GM10248 (cell line): ENCODE measurements at regions not wholly inside any gene's neighbourhood (a gene's known extent, or its start where the extent isn't known, plus 50 kb on each side); places are given as distances from the start of the nearest gene placed in this dataset.

Experiments used
- CTCF ChIA-PET: fragments of 300-600 bp; sonication (Branson Sonifier 250); formaldehyde crosslinking; extraction: SDS; loops from one replicate; lab custom pipeline; 2021; ENCODE audit warnings: antibody characterized with exemption; lab: Yijun Ruan, JAX
- POLR2A ChIA-PET: fragments of 350-650 bp; sonication (Branson Sonifier 250); formaldehyde crosslinking; extraction: SDS; loops from one replicate; lab custom pipeline; 2020; ENCODE audit warnings: antibody characterized with exemption; lab: Yijun Ruan, JAX
- DNase-seq: peaks from one replicate; pipeline ENCODE4 v3.0.0; 2012; ENCODE audit errors: extremely low spot score
- TF ChIP-seq, protein P1 (sequence below): IDR thresholded peaks from 2 replicates; pipeline ENCODE4 v1.5.1; 2012; ENCODE audit warnings: mild to moderate bottlenecking, low read depth; ENCODE audit errors: extremely low read depth, missing control alignments, control extremely low read depth

DNA sequence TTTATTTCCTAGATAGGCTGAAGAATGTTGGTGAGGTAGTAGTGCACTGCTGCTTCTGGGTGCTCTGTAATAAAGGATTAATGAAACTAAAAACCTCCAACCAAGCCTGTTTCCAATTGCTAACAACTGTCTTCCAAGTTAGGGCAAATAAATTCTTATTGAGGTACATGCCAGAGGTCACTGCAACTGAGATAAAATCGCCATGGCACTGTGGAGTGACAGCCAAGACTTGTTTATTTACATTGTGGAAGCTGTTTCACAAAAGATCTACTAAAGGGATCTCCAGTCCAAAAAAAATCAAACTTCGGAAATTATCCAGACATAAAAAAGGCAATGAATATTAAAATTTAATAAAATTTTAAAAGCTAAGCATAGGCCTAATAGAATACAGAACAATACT, 65.2 kb downstream of the HYCC1 start:
- CTCF ChIA-PET, result interaction anchor here (1.2 kb wide), 1 partner anchor 12 kb away, joined by 4 read pairs; no protein-coding TSS in a partner anchor
- no peak for DNase-seq
- TF ChIP-seq, protein P1, sequence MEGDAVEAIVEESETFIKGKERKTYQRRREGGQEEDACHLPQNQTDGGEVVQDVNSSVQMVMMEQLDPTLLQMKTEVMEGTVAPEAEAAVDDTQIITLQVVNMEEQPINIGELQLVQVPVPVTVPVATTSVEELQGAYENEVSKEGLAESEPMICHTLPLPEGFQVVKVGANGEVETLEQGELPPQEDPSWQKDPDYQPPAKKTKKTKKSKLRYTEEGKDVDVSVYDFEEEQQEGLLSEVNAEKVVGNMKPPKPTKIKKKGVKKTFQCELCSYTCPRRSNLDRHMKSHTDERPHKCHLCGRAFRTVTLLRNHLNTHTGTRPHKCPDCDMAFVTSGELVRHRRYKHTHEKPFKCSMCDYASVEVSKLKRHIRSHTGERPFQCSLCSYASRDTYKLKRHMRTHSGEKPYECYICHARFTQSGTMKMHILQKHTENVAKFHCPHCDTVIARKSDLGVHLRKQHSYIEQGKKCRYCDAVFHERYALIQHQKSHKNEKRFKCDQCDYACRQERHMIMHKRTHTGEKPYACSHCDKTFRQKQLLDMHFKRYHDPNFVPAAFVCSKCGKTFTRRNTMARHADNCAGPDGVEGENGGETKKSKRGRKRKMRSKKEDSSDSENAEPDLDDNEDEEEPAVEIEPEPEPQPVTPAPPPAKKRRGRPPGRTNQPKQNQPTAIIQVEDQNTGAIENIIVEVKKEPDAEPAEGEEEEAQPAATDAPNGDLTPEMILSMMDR, result no peak
- POLR2A ChIA-PET, result interaction anchor here (0.5 kb wide), 1 partner anchor 127 kb away, joined by 4 read pairs; no protein-coding TSS in a partner anchor

DNA sequence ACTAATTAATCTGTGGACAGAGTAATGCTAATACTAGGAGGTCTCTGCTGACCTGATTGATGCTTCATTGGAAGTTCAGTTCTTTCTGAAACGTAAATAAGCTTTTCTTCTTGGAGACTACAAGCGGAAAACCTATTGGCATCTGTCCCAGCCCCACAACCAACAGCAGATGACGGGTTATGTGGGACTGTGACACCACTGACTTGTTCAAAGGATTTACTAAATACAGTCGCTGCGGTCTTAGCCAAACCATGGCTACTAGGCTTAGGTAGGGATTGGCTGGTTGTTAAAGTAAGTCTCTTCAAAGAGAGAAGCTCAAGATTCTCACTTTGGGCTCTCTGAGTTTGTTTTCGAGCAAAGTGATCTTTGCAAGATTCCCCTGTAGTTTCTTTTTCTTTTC, 68.3 kb downstream of the HYCC1 start:
- TF ChIP-seq, protein P1, result no peak
- CTCF ChIA-PET, result interaction anchor here (1.1 kb wide), 1 partner anchor 79 kb away, joined by 3 read pairs; no protein-coding TSS in a partner anchor
- no peak for DNase-seq
- POLR2A ChIA-PET, result no interaction called here

DNA sequence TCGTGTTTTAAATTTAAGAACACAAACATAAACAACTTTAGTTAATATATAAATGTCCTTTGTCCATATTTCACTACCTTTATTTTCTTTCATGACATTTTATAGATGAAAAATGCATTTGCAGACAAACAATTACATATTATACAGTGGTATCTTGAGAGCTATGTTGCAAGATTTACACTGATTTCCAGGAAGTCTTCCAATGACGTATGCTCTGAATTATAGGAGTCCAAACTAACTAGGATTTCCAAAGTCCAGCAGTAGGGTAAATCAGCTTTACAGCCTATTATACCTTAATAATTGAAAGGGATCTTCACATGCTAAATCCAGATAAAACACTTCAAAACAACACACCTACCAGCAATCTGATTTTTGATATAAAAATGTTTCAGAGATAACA, 69.4 kb downstream of the HYCC1 start:
- CTCF ChIA-PET, result interaction anchor here (0.9 kb wide), 1 partner anchor 16 kb away, joined by 3 read pairs; no protein-coding TSS in a partner anchor

DNA sequence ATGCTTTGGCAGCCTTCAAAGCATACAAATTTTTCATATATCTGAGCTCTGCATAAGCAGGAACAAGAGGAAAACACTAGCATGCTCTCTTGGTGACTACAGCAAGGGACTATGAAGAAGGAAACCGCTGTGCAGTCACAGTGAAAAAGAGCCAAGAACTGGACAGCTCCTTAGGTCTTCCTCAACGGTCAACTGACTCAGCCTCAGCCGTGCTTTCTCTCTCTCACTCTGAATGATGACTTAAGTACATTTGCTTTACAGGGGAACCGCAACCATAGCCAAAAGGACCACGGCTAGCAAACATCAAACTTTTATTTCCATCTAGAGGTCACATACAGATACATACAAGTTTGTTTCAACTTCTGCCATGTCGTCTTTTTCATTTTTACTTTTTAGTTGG, 69.9 kb downstream of the HYCC1 start:
- TF ChIP-seq, protein P1, result no peak
- ChIA-PET CTCF (interaction anchor here (0.9 to 1.9 kb wide), 3 partner anchors 9 to 17 kb away, joined by 3 to 5 read pairs (median 3); no protein-coding TSS in a partner anchor), POLR2A (no interaction called here)
- DNase-seq, result no peak

More for the DNA sequence above, 69.4 kb downstream of the HYCC1 start:
- POLR2A ChIA-PET, result no interaction called here
- no peak for DNase-seq
- TF ChIP-seq, protein P1, result no peak

DNA sequence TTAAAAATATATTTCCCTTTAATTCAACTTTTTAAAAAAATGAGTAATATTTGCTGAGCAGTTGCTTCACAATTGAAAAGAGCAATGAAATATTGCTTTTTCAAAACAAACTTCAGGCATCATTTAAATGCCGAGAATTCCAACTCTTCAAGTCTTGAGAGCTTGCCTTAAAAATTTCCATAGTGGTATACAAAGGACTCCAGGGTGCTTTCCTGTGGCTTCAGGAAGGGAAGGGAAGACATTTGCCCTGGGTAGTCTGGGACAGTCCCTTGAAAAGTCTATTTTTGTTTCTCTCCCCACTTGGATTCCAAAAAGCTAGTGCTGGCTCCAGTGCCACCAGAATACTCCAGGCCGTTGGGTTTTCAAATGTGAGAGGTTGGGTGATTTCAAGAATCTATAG, 71.7 kb downstream of the HYCC1 start:
- ChIA-PET POLR2A (no interaction called here), CTCF (interaction anchor here (1.9 kb wide), 1 partner anchor 17 kb away, joined by 5 read pairs; no protein-coding TSS in a partner anchor)
- TF ChIP-seq, protein P1, result no peak
- no peak for DNase-seq

DNA sequence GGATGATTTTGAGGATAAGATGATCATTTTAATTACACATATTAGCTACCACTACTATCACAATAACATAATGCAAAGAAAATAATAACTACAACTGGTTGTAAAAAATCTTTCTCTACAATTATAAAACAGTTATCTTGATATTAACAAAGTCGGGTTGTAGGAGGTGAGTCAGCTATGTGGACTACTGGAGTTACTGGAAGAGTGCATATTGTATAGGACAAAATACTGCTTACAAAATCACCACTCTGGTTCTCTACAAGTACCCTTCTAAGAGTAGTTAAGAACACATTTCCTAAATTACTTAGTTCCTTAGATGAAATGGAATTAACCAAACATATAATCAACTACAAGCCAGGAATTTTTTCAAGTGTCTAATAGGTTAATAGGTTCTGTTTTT, 74.1 kb downstream of the HYCC1 start:
- TF ChIP-seq, protein P1, result no peak
- no peak for DNase-seq
- CTCF ChIA-PET, result interaction anchor here (1.1 to 2.3 kb wide), 3 partner anchors 27 to 380 kb away, joined by 3 to 6 read pairs (median 3); no protein-coding TSS in a partner anchor
- POLR2A ChIA-PET, result no interaction called here
